ENCODE measurements at regions not wholly inside any gene's neighbourhood (a gene's known extent, or its start where the extent isn't known, plus 50 kb on each side); places are given as distances from the start of the nearest gene placed in this dataset.

- TF ChIP-seq CTCF (IDR thresholded peaks at IDR 0.05; ENCODE audit: low read depth, low read length) (no peak), EZH2phosphoT487 (IDR thresholded peaks at IDR 0.05; ENCODE audit: low read depth) (no peak)
Observed at GRCh38 chr6:67792996-67793395, 842.1 kb upstream of the ADGRB3 start.
